B cell (primary cell): ENCODE measurements at regions not wholly inside any gene's neighbourhood (a gene's known extent, or its start where the extent isn't known, plus 50 kb on each side); places are given as distances from the start of the nearest gene placed in this dataset.

Experiments used
- CTCF ChIP-seq: fragments of 200-600 bp; IDR thresholded peaks from one replicate; pipeline ENCODE4 v1.8.0; 2022; ENCODE audit warnings: antibody characterized with exemption, mild to moderate bottlenecking
- EZH2 ChIP-seq: IDR thresholded peaks from 2 replicates; pipeline ENCODE4 v1.6.1; 2012; ENCODE audit warnings: borderline replicate concordance, low read depth, mild to moderate bottlenecking, moderate library complexity, low read length; ENCODE audit not compliant: insufficient read depth, poor library complexity, severe bottlenecking

DNA sequence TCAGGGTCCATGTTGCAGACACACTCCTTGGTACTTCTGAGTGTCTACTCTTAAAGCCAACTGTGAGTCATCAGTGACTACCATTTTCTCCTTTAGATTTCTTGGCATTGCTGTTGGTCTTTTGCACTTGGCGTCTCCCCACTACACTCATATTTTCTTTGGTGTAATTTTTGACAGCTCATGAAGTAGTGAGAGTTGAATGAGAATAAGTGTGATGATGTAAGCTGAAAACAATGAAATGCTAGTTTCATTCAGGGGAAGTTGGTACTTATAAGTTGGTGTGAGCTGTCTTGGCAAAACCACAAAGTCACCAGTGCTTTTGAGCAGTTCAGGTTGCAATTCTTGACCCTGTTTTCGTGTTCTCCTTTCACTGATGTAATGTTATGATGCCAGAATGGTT lies 142.9 kb upstream of the ARX start:
- TF ChIP-seq CTCF (no peak), EZH2 (no peak)
